PC-9 (cell line): ENCODE measurements at regions not wholly inside any gene's neighbourhood (a gene's known extent, or its start where the extent isn't known, plus 50 kb on each side); places are given as distances from the start of the nearest gene placed in this dataset.

ENCODE experiments used
- EZH2 ChIP-seq: fragments of 200-600 bp; sonication (generic); IDR thresholded peaks from 2 replicates; pipeline ENCODE4 v1.8.0; 2017; ENCODE audit warnings: antibody characterized with exemption, low read depth
- TF ChIP-seq, protein P1 (sequence below): fragments of 200-600 bp; sonication (generic); conservative IDR thresholded peaks from 2 replicates; pipeline ENCODE4 v1.6.1; 2017; ENCODE audit warnings: mixed run types, antibody characterized with exemption, mild to moderate bottlenecking, moderate library complexity

DNA sequence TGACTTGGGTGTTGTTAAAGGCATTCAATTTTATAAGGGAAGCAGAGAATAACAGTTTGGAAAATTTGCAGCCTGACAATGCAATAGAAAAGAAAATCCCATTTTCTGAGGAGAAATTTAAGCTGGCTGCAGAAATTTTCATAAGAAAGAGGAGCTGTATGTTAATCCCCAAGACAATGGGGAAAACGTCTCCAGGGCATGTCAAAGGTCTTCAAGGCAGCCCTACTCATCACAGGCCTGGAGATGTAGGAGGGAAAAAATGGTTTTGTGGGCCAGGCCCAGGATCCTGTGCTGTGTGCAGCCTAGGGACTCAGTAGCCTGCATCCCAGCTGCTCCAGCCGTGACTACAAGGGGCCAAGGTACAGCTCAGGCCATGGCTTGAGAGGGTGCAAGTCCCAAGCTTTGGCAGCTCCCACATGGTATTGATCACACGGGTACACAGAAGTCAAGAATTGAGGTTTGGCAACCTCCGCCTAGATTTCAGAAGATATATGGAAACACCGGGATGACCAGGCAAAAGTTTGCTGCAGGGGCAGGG lies 846.4 kb downstream of the C12orf50 start:
- no peak for TF ChIP-seq EZH2
- TF ChIP-seq, protein P1, sequence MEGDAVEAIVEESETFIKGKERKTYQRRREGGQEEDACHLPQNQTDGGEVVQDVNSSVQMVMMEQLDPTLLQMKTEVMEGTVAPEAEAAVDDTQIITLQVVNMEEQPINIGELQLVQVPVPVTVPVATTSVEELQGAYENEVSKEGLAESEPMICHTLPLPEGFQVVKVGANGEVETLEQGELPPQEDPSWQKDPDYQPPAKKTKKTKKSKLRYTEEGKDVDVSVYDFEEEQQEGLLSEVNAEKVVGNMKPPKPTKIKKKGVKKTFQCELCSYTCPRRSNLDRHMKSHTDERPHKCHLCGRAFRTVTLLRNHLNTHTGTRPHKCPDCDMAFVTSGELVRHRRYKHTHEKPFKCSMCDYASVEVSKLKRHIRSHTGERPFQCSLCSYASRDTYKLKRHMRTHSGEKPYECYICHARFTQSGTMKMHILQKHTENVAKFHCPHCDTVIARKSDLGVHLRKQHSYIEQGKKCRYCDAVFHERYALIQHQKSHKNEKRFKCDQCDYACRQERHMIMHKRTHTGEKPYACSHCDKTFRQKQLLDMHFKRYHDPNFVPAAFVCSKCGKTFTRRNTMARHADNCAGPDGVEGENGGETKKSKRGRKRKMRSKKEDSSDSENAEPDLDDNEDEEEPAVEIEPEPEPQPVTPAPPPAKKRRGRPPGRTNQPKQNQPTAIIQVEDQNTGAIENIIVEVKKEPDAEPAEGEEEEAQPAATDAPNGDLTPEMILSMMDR: no peak
